HCT116 (cell line): ENCODE measurements at regions not wholly inside any gene's neighbourhood (a gene's known extent, or its start where the extent isn't known, plus 50 kb on each side); places are given as distances from the start of the nearest gene placed in this dataset.

Experiments used
- ATAC-seq: fragments of 200-7000 bp; cut with Tn5 transposase; 2 replicates; pipeline ENCODE4 v1.9.1; 2020; ENCODE audit warnings: mild to moderate bottlenecking, moderate library complexity
- BruUV-seq: library from RNA; stranded (reverse); fragments of 400-500 nt; replicated peaks from 2 replicates; lab custom pipeline; 2021; lab: Mats Ljungman, UMichigan
- CTCF ChIA-PET: fragments of 300-600 bp; sonication (Branson Sonifier 250); formaldehyde crosslinking; loops from one replicate; lab custom pipeline; 2021; ENCODE audit warnings: antibody characterized with exemption; lab: Charles Lee
- POLR2A ChIA-PET: fragments of 300-600, 350-600 bp; sonication (Branson Sonifier 250); formaldehyde crosslinking; loops from one replicate; lab custom pipeline; 2021; ENCODE audit warnings: antibody characterized with exemption; lab: Charles Lee
- RAD21 ChIA-PET, 2 experiments: fragments of 300-600 bp; sonication (Branson Sonifier 250); formaldehyde crosslinking; loops; one replicate each; lab custom pipeline; 2023; ENCODE audit warnings: low total read pairs in 2 of 2; ENCODE audit not compliant: uncharacterized antibody in 2 of 2, unreplicated experiment in 2 of 2, low non-redundant PET in 1 of 2; lab: Charles Lee
- DNase-seq: peaks from one replicate; pipeline ENCODE4 v3.0.0-alpha.2; 2010; ENCODE audit warnings: low read depth, low spot score
- H2AFZ ChIP-seq: fragments of 200-600 bp; shearing (Covaris generic), sonication (generic); 2 replicates; pipeline ENCODE4 v1.6.1; 2017; ENCODE audit warnings: low read depth, mixed run types, mixed read lengths, antibody characterized with exemption, low read length; ENCODE audit not compliant: poor library complexity, severe bottlenecking
- H3K27ac ChIP-seq: 2 replicates; pipeline ENCODE4 v1.5.1; 2012; ENCODE audit warnings: low read depth, low read length
- H3K27me3 ChIP-seq: fragments of 200-600 bp; sonication (generic); 2 replicates; pipeline ENCODE4 v1.6.1; 2016; ENCODE audit warnings: mixed run types, low read length, mixed read lengths; ENCODE audit not compliant: insufficient read depth
- H3K36me3 ChIP-seq, 2 experiments: fragments of 200-500 bp in 1 of 2; fragments of 200-600 bp in 1 of 2; sonication (Bioruptor generic) in 1 of 2; sonication (generic) in 1 of 2; 2 replicates each; pipeline versions ENCODE4 v1.5.1 to v1.6.1; 2014 to 2016; ENCODE audit warnings: low read length in 2 of 2, inconsistent platforms in 1 of 2, mixed read lengths in 1 of 2, mixed run types in 1 of 2; ENCODE audit not compliant: insufficient read depth in 2 of 2, control insufficient read depth in 1 of 2
- H3K4me1 ChIP-seq, 2 experiments: fragments of 200-600 bp in 1 of 2; sonication (generic) in 1 of 2; 2 replicates each; pipeline versions ENCODE4 v1.5.1 to v1.6.1; 2012 to 2017; ENCODE audit warnings: low read length in 2 of 2, inconsistent platforms in 1 of 2, mild to moderate bottlenecking in 1 of 2, mixed read lengths in 1 of 2, mixed run types in 1 of 2, moderate library complexity in 1 of 2; ENCODE audit not compliant: insufficient read depth in 2 of 2, control insufficient read depth in 1 of 2
- H3K4me2 ChIP-seq: fragments of 200-600 bp; sonication (generic); 2 replicates; pipeline ENCODE4 v1.6.1; 2017; ENCODE audit warnings: mixed run types, low read length, mixed read lengths
- H3K4me3 ChIP-seq, 2 experiments: fragments of 200-600 bp in 1 of 2; sonication (generic) in 1 of 2; replicated peaks in 1 of 2; 2 replicates each; pipeline ENCODE4 v1.5.1; 2011 to 2016; ENCODE audit warnings: low read length in 2 of 2, control low read depth in 1 of 2, low read depth in 1 of 2, mild to moderate bottlenecking in 1 of 2, mixed read lengths in 1 of 2, mixed run types in 1 of 2
- H3K79me2 ChIP-seq: fragments of 200-600 bp; sonication (generic); 2 replicates; pipeline ENCODE4 v1.6.1; 2017; ENCODE audit warnings: mild to moderate bottlenecking, mixed run types, low read length, moderate library complexity, mixed read lengths; ENCODE audit not compliant: insufficient read depth
- H3K9ac ChIP-seq: fragments of 200-600 bp; sonication (generic); 2 replicates; pipeline ENCODE4 v1.6.1; 2016; ENCODE audit warnings: low read length, mixed read lengths
- H3K9me2 ChIP-seq: fragments of 200-600 bp; sonication (generic), shearing (Covaris generic); 2 replicates; pipeline ENCODE4 v1.6.1; 2017; ENCODE audit warnings: mixed run types, mild to moderate bottlenecking, moderate library complexity; ENCODE audit not compliant: insufficient read depth
- H3K9me3 ChIP-seq, 2 experiments: fragments of 200-500 bp in 1 of 2; fragments of 200-600 bp in 1 of 2; sonication (Bioruptor generic) in 1 of 2; sonication (generic) in 1 of 2; 2 replicates each; pipeline ENCODE4 v1.6.1; 2014 to 2017; ENCODE audit warnings: low read length in 2 of 2, mixed read lengths in 2 of 2, inconsistent platforms in 1 of 2, low read depth in 1 of 2, mild to moderate bottlenecking in 1 of 2, mixed run types in 1 of 2, moderate library complexity in 1 of 2; ENCODE audit not compliant: control insufficient read depth in 1 of 2, insufficient read depth in 1 of 2
- H4K20me1 ChIP-seq: fragments of 200-600 bp; sonication (generic), shearing (Covaris generic); 2 replicates; pipeline ENCODE4 v1.6.1; 2017; ENCODE audit warnings: mixed run types, mild to moderate bottlenecking, moderate library complexity; ENCODE audit not compliant: insufficient read depth
- CBX3 ChIP-seq: IDR thresholded peaks from 2 replicates; pipeline ENCODE4 v1.6.1; 2012; ENCODE audit warnings: low read depth
- EGR1 ChIP-seq: IDR thresholded peaks from 2 replicates; pipeline ENCODE4 v1.6.1; 2012; ENCODE audit warnings: low read depth
- ELF1 ChIP-seq: IDR thresholded peaks from 2 replicates; pipeline ENCODE4 v1.6.1; 2012; ENCODE audit warnings: low read depth, borderline replicate concordance
- FOSL1 ChIP-seq: IDR thresholded peaks from 2 replicates; pipeline ENCODE4 v1.6.1; 2012; ENCODE audit warnings: low read depth
- POLR2A ChIP-seq: IDR thresholded peaks from 2 replicates; pipeline ENCODE4 v1.7.0; 2011; ENCODE audit warnings: borderline replicate concordance; ENCODE audit not compliant: insufficient read depth, insufficient read length; ENCODE audit errors: extremely low read depth
- RAD21 ChIP-seq: IDR thresholded peaks from 2 replicates; pipeline ENCODE4 v1.6.1; 2012; ENCODE audit warnings: low read depth, mild to moderate bottlenecking
- SIN3A ChIP-seq: IDR thresholded peaks from 2 replicates; pipeline ENCODE4 v1.6.1; 2012; ENCODE audit warnings: low read depth
- TCF7L2 ChIP-seq: IDR thresholded peaks from 2 replicates; pipeline ENCODE4 v1.7.0; 2011; ENCODE audit warnings: borderline replicate concordance, inconsistent platforms; ENCODE audit not compliant: insufficient read depth, insufficient read length; ENCODE audit errors: extremely low read depth
- YY1 ChIP-seq: IDR thresholded peaks from 2 replicates; pipeline ENCODE4 v1.6.1; 2011; ENCODE audit warnings: low read length, low read depth, moderate library complexity, mild to moderate bottlenecking; ENCODE audit not compliant: insufficient replicate concordance; ENCODE audit errors: extremely low read depth
- intact Hi-C: fragments of 100-400 bp; cut with micrococcal nuclease; formaldehyde crosslinking; loops from 2 replicates; pipeline ENCODE4 v1.10.0; 2022
- TF ChIP-seq, protein P1 (sequence below): IDR thresholded peaks from 2 replicates; pipeline ENCODE4 v1.6.1; 2011; ENCODE audit warnings: mild to moderate bottlenecking, low read length, moderate library complexity; ENCODE audit not compliant: insufficient replicate concordance; ENCODE audit errors: extremely low read depth

- H3K9ac ChIP-seq: no peak overlapping the region
- TF ChIP-seq, protein P1, sequence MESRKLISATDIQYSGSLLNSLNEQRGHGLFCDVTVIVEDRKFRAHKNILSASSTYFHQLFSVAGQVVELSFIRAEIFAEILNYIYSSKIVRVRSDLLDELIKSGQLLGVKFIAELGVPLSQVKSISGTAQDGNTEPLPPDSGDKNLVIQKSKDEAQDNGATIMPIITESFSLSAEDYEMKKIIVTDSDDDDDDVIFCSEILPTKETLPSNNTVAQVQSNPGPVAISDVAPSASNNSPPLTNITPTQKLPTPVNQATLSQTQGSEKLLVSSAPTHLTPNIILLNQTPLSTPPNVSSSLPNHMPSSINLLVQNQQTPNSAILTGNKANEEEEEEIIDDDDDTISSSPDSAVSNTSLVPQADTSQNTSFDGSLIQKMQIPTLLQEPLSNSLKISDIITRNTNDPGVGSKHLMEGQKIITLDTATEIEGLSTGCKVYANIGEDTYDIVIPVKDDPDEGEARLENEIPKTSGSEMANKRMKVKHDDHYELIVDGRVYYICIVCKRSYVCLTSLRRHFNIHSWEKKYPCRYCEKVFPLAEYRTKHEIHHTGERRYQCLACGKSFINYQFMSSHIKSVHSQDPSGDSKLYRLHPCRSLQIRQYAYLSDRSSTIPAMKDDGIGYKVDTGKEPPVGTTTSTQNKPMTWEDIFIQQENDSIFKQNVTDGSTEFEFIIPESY: no peak
- TF ChIP-seq YY1 (no peak), SIN3A (no peak)
- no TSS peak for BruUV-seq
- intact Hi-C loops: no loop called here
- H4K20me1 ChIP-seq: no peaks in the 10 kb centered on the region
- ATAC-seq (no peak), DNase-seq (no peak)
- no peaks in the 10 kb centered on the region for H3K27me3 ChIP-seq
- no peak overlapping the region for H2AFZ ChIP-seq
- H3K4me1 ChIP-seq: no peaks in the 10 kb centered on the region
- peaks cover 5 to 23% of the 10 kb centered on the region in 2 experiments; a peak in 2 of 4 replicates for H3K9me3 ChIP-seq
- no peaks in the 10 kb centered on the region for H3K9me2 ChIP-seq
- ChIA-PET CTCF (no interaction called here), POLR2A (no interaction called here), RAD21 (no interaction called here)
- no peak overlapping the region for H3K4me3 ChIP-seq
- no peak overlapping the region for H3K27ac ChIP-seq
- H3K79me2 ChIP-seq: no peaks in the 10 kb centered on the region
- H3K4me2 ChIP-seq: no peak overlapping the region
- no peaks in the 10 kb centered on the region for H3K36me3 ChIP-seq
Observed at GRCh38 chr13:54184576-54184975, 1156.0 kb downstream of the OLFM4 start.

GRCh38 chr13:54185101-54185500, 1156.5 kb downstream of the OLFM4 start:
- TF ChIP-seq RAD21 (no peak), TCF7L2 (no peak), FOSL1 (no peak), ELF1 (no peak), EGR1 (no peak), POLR2A (no peak), CBX3 (no peak)
- Histone ChIP-seq H2AFZ (no peak overlapping the region), H3K4me2 (no peak overlapping the region), H3K36me3 (no peaks in the 10 kb centered on the region), H3K79me2 (no peaks in the 10 kb centered on the region), H3K27ac (no peak overlapping the region), H3K27me3 (no peaks in the 10 kb centered on the region), H3K9me3 (peaks cover 6 to 26% of the 10 kb centered on the region in 2 experiments; a peak in 2 of 4 replicates), H3K4me3 (no peak overlapping the region), H3K4me1 (no peaks in the 10 kb centered on the region), H3K9ac (no peak overlapping the region), H3K9me2 (no peaks in the 10 kb centered on the region), H4K20me1 (no peaks in the 10 kb centered on the region)
- ATAC-seq (no peak), DNase-seq (no peak)
- BruUV-seq: no TSS peak
- ChIA-PET RAD21 (no interaction called here), CTCF (no interaction called here), POLR2A (no interaction called here)
- intact Hi-C loops: no loop called here
